Ishikawa (cell line): ENCODE measurements at regions not wholly inside any gene's neighbourhood (a gene's known extent, or its start where the extent isn't known, plus 50 kb on each side); places are given as distances from the start of the nearest gene placed in this dataset.

ENCODE experiments used
- CEBPB ChIP-seq: IDR thresholded peaks from 2 replicates; pipeline ENCODE4 v1.6.1; 2012
- CREB1 ChIP-seq: IDR thresholded peaks from 2 replicates; pipeline ENCODE4 v1.6.1; 2012; ENCODE audit warnings: low read depth
- EGR1 ChIP-seq: IDR thresholded peaks from 2 replicates; pipeline ENCODE4 v1.6.1; 2012
- EP300 ChIP-seq: IDR thresholded peaks from 2 replicates; pipeline ENCODE4 v1.6.1; 2012; ENCODE audit warnings: borderline replicate concordance
- FOXM1 ChIP-seq: IDR thresholded peaks from 2 replicates; pipeline ENCODE4 v1.6.1; 2012; ENCODE audit warnings: low read depth, borderline replicate concordance
- NFIC ChIP-seq: IDR thresholded peaks from 2 replicates; pipeline ENCODE4 v1.6.1; 2012
- RAD21 ChIP-seq: IDR thresholded peaks from 2 replicates; pipeline ENCODE4 v1.6.1; 2012; ENCODE audit warnings: low read depth
- TAF1 ChIP-seq: IDR thresholded peaks from 2 replicates; pipeline ENCODE4 v1.6.1; 2012; ENCODE audit warnings: low read depth, mild to moderate bottlenecking
- TCF12 ChIP-seq: IDR thresholded peaks from 2 replicates; pipeline ENCODE4 v1.6.1; 2012; ENCODE audit warnings: low read depth
- TEAD4 ChIP-seq: IDR thresholded peaks from 2 replicates; pipeline ENCODE4 v1.6.1; 2012
- YY1 ChIP-seq: IDR thresholded peaks from 2 replicates; pipeline ENCODE4 v1.6.1; 2012; ENCODE audit warnings: low read depth
- ZBTB7A ChIP-seq: IDR thresholded peaks from 2 replicates; pipeline ENCODE4 v1.6.1; 2012; ENCODE audit warnings: low read depth
- TF ChIP-seq, protein P1 (sequence below): IDR thresholded peaks from 2 replicates; pipeline ENCODE4 v1.6.1; 2012
- TF ChIP-seq, protein P2 (sequence below): IDR thresholded peaks from 2 replicates; pipeline ENCODE4 v1.6.1; 2012
- TF ChIP-seq, protein P3 (sequence below): IDR thresholded peaks from 2 replicates; pipeline ENCODE4 v1.6.1; 2012; ENCODE audit warnings: low read depth, mild to moderate bottlenecking

DNA sequence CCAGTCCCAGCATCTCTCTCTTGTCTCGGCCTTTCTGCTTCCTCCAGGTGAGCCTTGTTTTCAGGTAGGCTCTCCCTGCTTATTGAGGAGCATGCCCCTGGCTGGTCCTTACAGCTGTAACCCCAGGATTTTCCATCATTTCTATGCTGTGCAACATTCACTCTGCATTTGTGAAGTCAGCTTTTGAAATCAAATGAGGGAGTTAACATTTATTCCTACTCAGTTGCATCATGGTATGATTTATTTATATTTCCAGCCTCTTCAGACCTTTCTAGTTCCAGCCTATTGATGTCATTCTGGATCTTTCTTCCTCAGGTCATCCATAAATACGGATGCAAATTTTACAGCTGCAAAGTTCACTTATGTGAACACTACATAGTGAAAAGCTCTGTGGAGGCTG lies 755.6 kb downstream of the TYW1 start:
- TF ChIP-seq TAF1 (no peak), NFIC (no peak), EP300 (no peak), TEAD4 (no peak), FOXM1 (no peak), EGR1 (no peak), CEBPB (no peak)
- TF ChIP-seq, protein P1, sequence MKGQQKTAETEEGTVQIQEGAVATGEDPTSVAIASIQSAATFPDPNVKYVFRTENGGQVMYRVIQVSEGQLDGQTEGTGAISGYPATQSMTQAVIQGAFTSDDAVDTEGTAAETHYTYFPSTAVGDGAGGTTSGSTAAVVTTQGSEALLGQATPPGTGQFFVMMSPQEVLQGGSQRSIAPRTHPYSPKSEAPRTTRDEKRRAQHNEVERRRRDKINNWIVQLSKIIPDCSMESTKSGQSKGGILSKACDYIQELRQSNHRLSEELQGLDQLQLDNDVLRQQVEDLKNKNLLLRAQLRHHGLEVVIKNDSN: no peak

DNA sequence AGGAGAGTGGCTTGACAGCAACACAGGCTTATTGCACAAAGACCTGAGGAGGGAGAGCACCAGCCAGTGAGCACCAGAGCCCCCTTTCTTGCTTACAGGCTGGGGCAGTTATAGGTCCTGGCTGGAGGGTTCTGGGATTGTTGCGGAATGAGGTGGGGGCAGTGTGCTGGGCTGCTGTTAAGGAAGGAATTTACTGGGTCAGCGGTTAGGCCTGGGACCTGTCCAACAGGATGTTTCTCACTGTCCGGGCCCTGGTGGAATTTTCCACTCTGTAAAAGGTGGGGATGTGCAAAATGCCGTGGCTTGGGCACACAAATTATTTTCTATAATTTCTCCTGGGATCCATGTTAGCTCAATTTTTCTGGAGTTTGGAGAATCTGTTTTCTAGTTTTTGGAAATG lies 757.3 kb downstream of the TYW1 start:
- TF ChIP-seq NFIC (no peak), CEBPB (no peak), EP300 (no peak), FOXM1 (no peak), YY1 (no peak), CREB1 (no peak), ZBTB7A (no peak), TAF1 (no peak), TEAD4 (no peak)
- TF ChIP-seq, protein P1: no peak
- TF ChIP-seq, protein P2, sequence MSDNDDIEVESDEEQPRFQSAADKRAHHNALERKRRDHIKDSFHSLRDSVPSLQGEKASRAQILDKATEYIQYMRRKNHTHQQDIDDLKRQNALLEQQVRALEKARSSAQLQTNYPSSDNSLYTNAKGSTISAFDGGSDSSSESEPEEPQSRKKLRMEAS: no peak
- TF ChIP-seq, protein P3, sequence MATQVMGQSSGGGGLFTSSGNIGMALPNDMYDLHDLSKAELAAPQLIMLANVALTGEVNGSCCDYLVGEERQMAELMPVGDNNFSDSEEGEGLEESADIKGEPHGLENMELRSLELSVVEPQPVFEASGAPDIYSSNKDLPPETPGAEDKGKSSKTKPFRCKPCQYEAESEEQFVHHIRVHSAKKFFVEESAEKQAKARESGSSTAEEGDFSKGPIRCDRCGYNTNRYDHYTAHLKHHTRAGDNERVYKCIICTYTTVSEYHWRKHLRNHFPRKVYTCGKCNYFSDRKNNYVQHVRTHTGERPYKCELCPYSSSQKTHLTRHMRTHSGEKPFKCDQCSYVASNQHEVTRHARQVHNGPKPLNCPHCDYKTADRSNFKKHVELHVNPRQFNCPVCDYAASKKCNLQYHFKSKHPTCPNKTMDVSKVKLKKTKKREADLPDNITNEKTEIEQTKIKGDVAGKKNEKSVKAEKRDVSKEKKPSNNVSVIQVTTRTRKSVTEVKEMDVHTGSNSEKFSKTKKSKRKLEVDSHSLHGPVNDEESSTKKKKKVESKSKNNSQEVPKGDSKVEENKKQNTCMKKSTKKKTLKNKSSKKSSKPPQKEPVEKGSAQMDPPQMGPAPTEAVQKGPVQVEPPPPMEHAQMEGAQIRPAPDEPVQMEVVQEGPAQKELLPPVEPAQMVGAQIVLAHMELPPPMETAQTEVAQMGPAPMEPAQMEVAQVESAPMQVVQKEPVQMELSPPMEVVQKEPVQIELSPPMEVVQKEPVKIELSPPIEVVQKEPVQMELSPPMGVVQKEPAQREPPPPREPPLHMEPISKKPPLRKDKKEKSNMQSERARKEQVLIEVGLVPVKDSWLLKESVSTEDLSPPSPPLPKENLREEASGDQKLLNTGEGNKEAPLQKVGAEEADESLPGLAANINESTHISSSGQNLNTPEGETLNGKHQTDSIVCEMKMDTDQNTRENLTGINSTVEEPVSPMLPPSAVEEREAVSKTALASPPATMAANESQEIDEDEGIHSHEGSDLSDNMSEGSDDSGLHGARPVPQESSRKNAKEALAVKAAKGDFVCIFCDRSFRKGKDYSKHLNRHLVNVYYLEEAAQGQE: no peak

DNA sequence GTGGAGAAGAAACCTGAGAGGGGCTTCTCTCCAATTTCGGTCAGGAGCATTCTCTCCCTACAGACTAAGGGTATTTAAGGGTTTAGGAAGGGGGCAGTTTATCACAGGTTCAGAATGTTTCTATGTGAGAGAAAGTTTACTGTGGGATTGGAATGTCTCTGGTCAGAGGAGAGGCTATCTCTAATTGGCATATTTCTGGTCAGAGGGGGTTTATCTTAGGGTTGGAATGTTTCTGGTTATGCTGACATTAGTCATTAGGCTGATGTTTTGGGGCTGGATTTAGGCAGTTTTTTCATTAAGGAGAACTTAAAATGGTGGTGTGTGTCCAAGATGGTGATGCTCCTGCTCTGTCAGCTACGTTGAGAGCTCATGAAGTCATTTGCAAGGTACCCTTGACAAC lies 758.0 kb downstream of the TYW1 start:
- TF ChIP-seq YY1: no peak

DNA sequence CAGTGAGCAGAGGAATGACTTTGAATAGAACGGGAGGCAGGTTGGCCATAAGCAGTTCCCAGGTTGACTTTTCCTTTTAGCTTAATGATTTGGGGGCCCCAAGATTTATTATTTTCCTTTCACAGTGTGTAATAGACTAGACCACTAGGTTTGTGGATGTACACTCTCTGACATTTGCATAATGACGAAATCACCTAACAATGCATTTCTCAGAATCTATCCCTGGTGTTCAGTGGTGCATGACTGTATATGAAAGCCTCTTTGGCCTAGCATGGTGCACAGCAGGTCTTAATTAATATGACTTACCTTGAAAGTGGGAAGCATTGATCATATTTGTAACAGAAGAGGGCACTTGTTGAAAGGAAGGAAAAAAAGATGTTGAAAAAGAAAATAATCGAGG lies 761.9 kb downstream of the TYW1 start:
- TF ChIP-seq FOXM1 (no peak), YY1 (no peak), ZBTB7A (no peak), TEAD4 (no peak), EP300 (no peak), NFIC (no peak), EGR1 (no peak), CREB1 (no peak), TAF1 (no peak), RAD21 (no peak), TCF12 (no peak), CEBPB (no peak)
- TF ChIP-seq, protein P2: no peak
- TF ChIP-seq, protein P1: no peak
- TF ChIP-seq, protein P3: no peak

DNA sequence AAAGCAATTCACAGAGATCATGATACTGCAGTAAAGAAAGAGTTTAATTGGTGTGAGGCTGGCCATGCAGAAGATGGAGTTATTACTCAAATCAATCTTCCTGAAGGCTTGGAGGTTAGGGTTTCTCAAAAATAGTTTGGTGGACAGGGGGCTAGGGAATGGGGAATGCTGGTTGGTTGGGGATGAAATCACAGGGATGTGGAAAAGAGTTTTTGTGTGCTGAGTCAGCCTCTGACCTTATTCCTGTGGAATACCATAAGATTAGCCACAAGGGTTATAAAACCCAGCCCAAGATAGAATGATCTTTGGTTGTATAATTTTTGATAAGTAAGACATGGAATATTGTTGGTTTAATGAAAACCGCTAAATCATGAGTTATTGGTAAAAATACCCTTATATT lies 764.3 kb downstream of the TYW1 start:
- TF ChIP-seq TAF1: no peak
- no peak for TF ChIP-seq EP300

DNA sequence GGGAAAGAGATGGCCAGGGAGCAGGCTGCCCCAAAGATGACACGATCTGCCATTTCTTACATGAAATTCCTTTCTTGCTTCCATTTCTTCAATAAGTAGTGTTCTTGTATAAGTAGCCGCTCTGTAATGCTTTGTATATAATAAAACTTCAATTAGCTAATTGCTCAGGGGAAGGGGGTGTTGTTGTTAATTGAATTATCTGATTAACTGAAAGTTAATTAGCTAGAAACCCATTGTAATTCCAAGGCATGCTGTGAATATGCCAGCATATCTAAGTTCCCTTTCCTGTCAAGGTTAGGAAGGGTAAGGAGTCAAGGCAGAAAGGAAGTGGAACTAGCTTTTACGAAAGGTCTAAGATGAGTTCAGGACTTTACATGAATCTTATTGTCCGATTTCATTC lies 765.9 kb downstream of the TYW1 start:
- no peak for TF ChIP-seq YY1
- no peak for TF ChIP-seq RAD21
- TF ChIP-seq ZBTB7A: no peak
- TF ChIP-seq, protein P1: no peak
- no peak for TF ChIP-seq NFIC
- TF ChIP-seq TCF12: no peak
- TF ChIP-seq EGR1: no peak
- TF ChIP-seq, protein P3: no peak
- TF ChIP-seq, protein P2: no peak
- no peak for TF ChIP-seq CREB1
- TF ChIP-seq TAF1: no peak
- no peak for TF ChIP-seq FOXM1
- TF ChIP-seq CEBPB: no peak
- TF ChIP-seq TEAD4: no peak
- TF ChIP-seq EP300: no peak
